ENCODE measurements at regions not wholly inside any gene's neighbourhood (a gene's known extent, or its start where the extent isn't known, plus 50 kb on each side); places are given as distances from the start of the nearest gene placed in this dataset.
"Not testable (repeated sequence)": the region's sequence is repeated elsewhere in the genome, so short reads cannot be mapped to it uniquely, and the experiment has no call there.

DNA sequence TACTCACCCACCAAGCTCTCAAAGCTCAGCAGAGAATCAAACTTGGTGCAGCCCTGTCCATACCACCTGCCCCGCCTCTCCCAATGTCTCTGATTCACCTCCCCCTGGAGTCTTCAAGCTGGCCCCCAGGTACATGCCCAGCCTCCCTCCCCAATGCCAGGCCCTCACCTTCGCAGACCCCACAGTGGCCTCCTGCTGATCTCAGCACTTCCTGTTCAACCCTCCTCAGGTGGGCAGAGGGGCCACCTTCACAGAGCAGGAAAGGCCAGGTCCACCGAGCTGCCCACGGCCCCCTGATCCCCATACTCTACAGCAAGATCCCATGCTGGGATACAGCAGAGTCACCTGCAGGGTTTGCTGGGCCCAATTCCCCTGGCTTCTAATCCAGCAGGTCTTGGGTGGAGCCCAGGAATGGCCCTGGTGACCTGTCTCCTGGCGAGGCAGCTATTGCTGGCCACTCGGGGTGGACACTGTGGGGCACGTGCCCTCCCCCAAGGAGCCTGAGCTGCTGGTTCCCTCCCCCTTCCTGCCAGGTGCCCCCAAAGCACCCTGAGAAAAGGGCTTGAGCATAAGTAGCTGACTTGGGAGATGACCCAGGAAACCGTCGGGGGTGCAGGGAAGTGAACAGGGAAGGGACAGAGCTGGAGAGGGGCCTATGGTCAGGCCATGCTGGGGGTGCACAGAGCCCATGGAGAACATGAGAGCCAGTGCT is 150.7 kb downstream of the BRD1 start:
- no peak for DNase-seq (ENCODE audit: low spot score)

DNA sequence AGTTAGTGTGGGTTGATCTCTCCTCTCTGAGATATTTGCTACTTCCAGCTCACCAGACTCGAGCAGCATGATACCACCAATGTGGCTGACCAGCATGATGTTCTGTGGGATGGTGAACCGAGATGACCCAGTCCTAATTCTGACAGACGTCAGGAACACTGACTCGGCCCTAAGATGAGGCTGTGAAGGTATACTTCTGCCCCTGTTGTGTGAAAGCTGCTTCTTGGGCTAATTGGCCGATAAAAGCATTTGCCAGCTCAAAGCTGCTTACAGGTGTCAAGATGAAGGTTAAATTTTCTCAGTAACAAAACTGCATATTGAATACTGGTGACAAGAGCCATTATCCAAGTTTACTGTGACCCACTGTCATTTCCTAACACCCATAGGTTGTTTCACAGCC is 151.4 kb downstream of the BRD1 start:
- no peak for DNase-seq (ENCODE audit: low spot score)

DNA sequence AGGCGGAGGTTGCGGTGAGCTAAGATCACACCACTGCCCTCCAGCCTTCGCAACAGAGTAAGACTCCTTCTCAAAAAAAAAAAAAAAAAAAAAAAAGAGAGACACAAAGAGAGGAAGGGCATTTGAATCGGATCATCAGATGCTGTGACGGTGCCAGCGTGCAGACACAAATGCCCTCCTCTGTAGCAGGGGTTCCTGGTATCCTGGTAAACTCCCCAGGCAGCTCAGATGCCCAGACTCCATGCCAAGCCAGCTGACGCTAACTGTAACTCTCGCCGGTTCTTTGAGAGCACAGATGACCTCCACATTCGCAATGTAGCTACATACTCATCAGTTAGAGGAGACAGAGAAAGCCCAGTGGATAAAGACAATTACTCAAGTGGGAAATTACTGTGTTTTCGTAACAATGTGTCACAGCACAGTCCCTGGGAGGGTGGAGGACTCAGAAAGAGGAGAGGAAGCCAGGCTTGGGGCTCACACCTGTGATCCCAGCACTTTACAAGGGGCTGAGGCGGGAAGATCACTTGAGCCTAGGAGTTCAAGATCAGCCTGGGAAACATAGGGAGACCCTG is 153.1 kb downstream of the BRD1 start:
- DNase-seq (ENCODE audit: low spot score) = no peak

DNA sequence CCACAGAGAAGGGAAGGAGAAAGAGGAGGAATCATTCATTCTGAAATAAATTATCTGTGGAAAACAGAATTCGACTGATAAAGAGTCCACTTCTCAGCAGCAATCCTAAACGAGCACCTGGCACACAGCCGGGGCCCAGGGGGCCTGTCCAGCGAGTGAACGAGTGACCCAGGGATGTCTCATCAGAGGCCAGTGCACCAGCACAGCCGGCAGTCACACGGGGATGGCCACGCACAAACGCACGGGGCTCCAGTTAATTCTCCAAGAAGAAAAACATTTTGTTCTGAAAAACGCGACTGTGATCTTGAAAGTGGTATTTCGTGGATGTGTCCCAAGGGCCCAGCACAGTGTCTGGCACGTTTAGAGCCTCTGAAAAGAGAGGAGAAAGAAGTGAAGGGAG is 154.6 kb downstream of the BRD1 start:
- DNase-seq (ENCODE audit: low spot score) = no peak

DNA sequence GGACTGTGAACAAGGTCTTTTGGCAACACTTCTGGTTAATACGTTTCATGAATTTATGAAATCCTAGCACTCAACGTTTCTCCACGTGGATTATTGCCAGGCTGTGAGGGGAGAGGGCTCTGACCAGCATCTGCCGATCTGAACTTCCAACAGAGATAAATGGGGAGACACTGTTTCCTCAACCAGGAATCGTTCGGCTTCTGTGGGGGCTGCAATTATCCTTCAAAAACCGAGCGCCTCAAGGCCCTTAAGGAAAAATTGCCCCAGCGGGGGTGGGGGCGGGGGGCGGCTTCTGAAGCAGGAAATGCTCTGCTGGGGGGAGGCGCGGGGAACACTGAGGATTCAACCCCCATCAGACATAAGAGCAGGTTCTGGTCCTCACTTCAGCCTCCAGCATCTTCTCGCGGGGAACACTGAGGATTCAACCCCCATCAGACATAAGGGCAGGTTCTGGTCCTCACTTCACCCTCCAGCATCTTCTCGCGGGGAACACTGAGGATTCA is 155.6 kb downstream of the BRD1 start:
- no peak for DNase-seq (ENCODE audit: low spot score)

DNA sequence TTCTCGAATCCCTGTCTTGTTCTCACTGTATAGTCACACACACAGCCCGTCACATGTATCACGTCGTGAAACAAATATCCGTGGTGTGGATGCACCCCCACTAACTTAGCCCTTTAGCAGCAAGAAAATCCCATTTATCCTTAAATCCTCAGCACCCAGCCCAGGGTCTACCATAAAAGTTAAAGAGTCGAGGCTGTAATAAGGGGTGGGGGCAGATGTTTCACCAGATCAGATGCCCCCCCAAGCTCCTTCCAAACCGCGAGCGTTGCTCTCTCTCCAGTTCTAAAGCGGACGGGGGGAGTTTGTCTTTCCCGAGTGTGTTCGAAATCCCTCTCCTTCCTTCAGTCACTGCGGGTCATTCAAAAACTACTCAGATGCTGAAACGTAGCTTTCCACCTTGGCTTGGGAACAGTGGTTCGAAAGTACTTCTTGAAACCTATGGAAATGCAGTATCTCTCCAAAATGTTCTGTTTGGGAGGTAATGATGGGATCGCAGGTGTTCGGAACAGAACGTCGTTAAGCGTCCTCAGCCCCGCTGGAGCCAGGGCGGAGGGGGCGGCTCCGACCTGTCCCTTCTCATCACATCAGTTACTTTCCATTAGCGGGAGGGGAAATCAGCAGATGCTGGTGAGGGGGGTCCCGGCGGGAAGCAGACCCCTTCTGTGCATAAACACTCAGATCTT is 156.2 kb downstream of the BRD1 start:
- DNase-seq (ENCODE audit: low spot score) = no peak

DNA sequence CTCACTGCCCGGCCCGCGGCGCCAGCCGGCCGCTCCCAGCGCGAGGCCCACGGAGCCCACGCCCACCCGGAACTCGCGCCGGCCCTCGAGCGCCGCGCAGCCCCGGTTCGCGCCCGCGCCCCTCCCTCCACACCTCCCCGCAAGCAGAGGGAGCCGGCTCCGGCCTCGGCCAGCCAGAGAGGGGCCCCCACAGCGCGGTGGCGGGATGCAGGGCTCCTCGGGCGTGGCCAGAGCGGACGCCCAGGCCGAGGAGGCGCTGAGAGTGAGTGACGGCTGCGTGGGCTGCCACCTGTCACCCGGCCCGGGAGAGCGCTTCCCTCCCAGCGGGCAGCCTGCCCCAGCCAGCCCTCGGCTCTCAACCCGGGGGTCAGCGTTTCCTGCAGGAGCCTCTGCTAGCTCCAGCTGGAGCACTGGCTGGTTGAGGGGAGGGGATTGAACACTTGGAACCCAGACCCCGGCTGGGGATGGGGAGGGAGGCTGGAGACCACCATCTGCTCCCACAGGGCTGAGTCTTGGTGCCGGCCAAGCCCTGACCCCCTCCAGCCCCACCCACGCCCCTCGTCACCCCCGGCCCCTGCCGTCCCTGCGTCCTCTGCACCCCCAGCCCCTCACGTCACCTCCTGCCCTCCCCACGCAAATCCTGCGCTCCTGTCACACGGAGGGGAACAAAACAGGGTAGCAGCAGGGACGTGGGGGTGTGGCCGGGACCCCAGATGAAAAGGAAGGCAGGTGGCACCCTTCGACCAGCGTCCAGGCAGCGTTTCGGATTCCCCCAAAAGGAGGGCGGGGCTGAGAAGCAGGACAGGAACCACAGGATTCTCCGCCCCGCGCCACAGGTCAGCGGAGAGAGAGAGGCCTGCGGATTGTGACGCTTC is 157.0 kb downstream of the BRD1 start:
- no peak for DNase-seq (ENCODE audit: low spot score)

DNA sequence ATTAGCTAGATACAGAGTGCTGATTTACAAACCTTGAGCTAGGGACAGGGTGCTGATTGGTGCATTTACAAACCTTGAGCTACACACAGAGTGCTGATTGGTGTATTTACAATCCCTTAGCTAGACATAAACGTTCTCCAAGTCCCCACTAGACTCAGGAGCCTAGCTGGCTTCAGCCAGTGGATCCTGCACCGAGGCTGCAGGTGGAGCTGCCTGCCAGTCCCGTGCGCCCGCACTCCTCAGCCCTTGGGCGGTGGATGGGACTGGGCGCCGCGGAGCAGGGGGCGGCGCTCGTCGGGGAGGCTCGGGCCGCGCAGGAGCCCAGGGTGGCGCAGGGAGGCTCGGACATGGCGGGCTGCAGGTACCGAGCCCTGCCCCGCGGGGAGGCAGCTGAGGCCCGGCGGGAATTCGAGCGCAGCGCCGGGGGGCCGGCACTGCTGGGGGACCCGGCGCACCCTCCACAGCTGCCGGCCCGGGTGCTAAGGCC is 157.7 kb downstream of the BRD1 start:
- not testable (repeated sequence) for DNase-seq (ENCODE audit: low spot score)

DNA sequence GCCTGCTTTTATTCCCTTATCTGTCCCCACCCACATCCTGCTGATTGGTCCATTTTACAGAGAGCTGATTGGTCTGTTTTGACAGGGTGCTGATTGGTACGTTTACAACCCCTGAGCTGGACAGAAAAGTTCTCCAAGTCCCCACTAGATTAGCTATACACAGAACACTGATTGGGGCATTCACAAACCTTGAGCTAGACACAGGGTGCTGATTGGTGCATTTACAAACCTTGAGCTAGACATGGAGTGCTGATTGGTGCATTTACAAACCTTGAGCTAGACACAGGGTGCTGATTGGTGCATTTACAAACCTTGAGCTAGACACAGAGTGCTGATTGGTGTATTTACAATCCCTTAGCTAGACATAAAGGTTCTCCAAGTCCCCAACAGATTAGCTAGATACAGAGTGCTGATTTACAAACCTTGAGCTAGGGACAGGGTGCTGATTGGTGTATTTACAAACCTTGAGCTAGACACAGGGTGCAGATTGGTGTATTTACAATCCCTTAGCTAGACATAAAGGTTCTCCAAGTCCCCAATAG is 158.2 kb downstream of the BRD1 start:
- DNase-seq (ENCODE audit: low spot score) = not testable (repeated sequence)

DNA sequence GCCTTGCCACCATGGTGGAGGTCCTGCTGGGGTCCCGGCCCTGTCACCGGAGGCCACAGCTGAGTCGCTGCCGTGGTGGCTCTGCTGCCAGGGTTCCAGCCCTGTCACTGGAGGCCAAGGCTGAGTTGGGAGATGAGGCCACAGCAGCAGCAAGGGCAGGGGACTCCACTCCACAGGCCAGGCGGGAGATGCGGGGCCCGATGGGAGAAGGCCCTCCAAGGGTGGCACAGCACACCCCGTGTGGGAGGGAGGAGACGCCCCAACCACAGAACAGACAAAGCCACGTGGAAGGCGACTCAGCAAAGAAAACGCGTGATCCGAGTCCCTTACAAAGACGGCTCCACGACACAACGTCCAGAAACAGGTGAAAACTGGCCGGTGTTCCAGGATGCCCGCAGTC is 159.3 kb downstream of the BRD1 start:
- DNase-seq (ENCODE audit: low spot score) = no peak

DNA sequence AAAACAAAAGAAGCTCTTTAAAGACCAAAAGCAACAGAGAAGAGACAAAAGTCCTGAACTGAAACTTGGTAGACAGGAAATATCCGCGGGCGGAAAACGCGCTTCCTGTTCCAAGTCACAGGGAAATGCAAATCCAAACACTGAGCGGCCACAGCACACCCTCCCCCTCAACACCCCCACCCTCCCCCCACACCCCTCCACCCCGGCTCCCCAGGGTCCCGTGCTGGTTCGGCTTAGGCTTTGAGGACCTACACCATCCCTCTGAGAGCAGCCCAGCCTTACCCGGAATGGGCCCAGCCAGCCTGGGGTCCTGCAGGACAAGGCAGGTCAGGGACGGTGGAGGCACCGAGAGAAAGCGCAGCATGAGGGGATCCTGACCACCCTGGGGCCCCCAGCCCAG is 160.4 kb downstream of the BRD1 start:
- DNase-seq (ENCODE audit: low spot score) = no peak

DNA sequence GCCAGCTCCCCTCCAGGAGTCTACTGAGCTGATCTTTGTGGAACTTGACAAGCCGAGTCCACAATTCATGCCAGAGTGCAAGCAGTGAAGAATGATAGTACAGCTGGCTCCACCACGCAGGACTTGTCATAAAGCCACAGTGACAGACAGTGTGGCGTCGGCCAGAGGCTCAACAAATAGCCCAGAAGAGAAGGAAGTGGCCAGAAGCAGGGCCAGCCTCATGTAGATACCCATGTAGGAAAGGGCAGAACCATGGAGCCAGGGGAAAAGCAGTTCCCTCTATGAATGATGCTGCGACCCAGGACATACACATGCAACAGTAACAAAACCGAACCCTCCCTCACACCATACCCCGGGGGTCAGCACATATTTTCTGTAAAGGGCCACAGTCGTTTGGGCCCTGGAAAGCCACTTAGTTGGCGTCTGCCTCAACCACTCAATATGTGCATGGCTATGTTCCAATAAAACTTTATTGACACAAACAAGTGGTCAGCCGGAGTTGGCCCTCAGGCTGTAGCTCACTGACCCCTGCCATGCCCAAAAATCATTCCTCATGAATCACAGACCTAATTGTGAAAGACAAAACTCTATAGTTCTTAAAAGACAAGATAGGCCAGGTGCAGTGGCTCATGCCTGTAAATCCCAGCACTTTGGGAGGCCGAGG is 161.4 kb downstream of the BRD1 start:
- no peak for DNase-seq (ENCODE audit: low spot score)

DNA sequence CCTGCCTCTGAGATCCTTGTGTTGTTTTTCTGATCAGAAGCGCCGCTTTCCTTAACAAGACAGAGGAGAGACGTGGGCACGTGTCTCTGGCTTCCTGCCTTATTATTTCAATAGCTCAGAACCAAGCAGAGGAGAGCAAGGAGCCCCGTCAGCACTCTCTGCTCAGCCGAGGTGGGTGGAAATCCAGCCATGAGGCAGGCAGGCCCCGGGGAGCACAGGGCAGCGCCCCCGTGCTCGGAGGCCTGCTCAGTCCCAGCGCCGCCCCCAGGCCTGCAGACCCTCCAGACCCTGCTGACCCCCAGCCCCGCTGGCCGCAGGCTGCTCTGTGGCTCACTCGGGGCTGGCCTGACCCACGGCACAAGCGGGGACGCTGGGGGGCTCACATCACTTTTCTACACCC is 162.8 kb downstream of the BRD1 start:
- DNase-seq (ENCODE audit: low spot score) = no peak

DNA sequence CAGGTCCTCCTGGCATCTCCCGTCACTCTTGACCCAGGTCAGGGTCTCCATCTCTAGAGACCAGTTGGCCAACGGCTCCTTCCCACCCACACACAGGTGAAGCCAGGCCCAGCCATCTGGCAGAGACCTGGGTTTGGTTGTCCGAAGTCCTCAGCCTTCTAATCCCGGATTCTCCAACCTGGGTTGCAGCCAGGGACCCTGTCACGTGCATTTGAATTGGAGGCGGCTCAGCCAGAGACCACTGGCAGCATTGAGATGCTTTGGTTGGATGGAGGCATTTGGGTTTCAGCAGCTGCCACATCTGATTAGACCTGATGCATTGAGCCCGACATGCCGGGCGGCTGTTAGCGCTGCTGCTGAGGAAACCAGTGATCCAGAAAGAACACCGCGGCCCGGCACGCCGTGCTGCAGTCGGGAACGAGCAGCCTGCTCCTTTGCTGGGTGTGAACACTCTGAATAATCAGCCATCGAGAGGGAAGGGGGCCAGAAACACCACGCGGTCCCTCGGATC is 163.2 kb downstream of the BRD1 start:
- no peak for DNase-seq (ENCODE audit: low spot score)

DNA sequence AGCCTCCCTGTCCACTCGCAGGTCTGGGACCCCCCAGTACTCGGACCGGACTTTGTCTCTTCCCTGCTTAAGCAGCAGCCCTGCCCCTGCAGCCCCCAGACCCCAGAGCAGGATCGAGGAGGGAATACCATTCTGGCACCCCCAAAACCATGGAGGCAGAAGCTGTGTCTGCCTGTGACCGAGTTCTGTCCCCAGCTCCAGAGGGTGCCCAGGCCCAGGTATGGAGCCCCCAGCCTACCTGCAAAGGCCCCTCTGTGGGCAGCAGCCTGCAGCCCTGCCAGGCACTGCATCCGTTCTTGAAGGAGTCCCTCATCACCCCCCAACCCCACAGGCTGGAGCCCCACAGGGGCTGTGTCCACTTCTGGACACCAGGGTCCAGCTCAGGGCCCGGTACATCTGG is 163.8 kb downstream of the BRD1 start:
- no peak for DNase-seq (ENCODE audit: low spot score)

DNA sequence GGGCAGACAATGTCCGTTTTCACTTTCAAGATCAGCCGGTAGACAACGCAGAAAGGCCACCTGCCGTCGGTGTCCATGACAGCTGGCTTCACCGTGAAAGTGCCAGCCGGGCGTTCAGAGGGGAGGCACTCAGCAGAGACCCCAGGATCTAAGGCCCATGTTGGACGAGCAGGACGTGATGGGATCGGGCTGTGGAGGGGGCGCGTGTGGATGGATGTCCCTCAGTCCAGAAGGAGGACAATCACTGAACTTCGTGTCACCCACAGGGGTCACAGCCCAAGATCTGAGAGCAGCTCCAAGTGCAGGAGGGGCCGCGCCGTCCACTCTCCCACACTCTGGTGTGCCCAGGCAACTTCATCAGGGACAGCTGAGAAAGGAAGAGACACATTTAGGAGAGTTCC is 164.4 kb downstream of the BRD1 start:
- DNase-seq (ENCODE audit: low spot score) = no peak

DNA sequence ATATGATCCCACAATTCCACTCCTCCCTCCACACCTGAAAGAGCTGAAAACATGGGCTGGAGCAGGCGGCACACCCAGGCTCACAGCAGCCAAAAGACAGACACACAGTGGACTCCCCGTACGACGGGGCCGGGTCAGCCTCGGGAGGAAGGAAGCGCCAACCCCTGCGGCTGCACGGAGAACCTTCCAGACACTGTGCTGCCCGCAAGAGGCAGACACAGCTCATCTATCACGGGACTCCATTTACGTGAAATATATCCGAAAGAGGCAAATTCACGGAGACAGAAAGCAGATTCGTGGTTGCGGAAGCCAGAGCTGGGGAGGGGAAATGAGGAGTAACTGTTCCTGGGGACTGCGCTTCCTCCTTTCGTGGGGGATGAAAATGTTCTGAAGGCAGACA is 165.0 kb downstream of the BRD1 start:
- no peak for DNase-seq (ENCODE audit: low spot score)

DNA sequence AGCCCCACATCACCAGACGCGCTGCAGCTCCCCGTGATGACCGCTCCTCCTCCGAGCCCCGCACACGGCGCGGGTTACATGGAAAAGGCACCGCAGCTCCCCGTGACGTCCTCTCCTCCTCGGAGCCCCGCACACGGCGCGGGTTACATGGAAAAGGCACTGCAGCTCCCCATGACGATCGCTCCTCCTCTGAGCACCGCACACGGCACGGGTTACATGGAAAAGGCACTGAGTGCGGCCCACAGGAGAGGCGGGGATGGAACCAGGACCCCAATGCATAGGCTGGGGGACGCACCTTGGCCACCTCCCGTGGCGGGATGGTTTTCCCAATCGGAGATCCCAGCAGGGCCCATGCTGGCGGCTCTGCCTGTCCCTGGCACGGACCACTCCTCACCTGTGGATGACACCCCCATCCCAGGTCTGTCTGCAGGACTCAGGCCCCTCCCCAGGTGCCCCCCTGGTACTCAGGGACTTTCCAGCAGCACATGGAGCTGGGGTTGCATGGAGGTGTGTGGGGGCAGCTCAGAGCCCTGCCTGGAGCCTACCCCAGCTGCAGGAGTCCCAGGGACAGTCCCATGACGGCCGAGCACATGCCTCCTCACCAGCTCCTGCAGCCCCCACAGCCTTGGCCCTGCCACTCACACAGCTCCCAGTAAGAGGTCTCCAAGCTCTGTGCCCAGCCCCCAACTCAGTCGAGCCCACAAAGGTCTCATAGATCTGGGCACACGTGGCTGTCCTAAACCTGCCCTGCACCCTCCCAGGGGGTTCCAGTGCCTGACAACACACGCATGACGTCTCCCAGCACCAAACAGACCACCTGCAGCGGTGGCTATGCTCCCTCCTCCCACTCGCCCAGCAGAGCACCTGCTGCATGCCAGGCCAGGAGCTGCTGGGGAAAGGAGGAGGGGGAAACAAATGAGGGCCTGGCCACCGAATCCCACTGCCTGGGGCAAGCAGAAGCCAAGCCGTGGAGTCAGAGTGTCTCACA is 166.6 kb downstream of the BRD1 start:
- no peak for DNase-seq (ENCODE audit: low spot score)

DNA sequence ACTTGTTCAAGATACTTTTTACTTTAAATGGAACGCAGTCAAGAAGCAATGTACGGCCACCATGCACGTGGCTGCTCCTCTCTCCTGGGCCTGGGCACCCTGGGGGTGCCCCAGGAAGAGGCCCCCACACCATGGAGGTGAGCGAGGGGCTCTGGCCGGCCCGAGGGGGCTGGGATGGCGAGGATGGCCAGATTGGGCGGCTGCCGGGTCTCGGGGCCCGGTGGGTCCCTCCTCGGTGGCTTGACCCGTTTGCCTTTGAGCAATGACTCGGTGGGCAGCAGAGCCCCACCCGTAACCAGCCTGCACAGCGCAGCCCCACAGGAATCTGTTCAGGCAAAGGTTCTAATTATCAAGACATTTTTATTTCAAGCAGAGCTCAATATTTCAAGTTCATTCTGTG is 167.4 kb downstream of the BRD1 start:
- DNase-seq (ENCODE audit: low spot score) = no peak

DNA sequence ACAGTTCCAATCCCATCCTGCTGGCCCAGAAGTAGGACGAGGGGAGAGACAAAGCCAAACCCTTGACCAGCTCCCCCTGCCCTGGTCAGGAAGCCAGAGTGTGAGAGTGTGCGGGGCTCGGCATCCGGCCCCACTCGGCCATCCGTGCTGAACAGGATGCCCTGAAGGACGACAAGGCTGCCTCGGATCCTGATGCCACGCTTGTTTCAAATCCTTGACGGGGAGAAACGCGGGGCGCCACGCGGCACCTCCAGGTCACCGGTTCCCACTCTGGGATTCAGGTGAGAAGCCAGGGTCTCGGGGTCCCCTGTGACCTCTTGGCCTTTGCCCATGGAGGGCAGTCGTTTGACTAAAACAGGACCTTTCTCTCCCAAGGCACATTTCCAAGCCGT is 167.8 kb downstream of the BRD1 start:
- DNase-seq (ENCODE audit: low spot score) = no peak

Measured in AG08395 (cell line).